Transverse colon (tissue), 3 donors: ENCODE measurements at regions not wholly inside any gene's neighbourhood (a gene's known extent, or its start where the extent isn't known, plus 50 kb on each side); places are given as distances from the start of the nearest gene placed in this dataset.

ENCODE experiments used
- EP300 ChIP-seq: sonication (generic); formaldehyde crosslinking; IDR thresholded peaks from one replicate; pipeline ENCODE4 v1.6.1; 2017; ENCODE audit warnings: antibody characterized with exemption, low read depth
- TF ChIP-seq, protein P1 (sequence below), 5 experiments: fragments of 200-600 bp in 3 of 5; fragments of 450-650 bp in 2 of 5; sonication (generic) in 3 of 5; IDR thresholded peaks; 1 replicate in 2 of 5; 2 replicates in 3 of 5; pipeline ENCODE4 v1.5.1; 2016 to 2017; ENCODE audit warnings: antibody characterized with exemption in 5 of 5, inconsistent platforms in 3 of 5, mild to moderate bottlenecking in 2 of 5, moderate library complexity in 1 of 5

DNA sequence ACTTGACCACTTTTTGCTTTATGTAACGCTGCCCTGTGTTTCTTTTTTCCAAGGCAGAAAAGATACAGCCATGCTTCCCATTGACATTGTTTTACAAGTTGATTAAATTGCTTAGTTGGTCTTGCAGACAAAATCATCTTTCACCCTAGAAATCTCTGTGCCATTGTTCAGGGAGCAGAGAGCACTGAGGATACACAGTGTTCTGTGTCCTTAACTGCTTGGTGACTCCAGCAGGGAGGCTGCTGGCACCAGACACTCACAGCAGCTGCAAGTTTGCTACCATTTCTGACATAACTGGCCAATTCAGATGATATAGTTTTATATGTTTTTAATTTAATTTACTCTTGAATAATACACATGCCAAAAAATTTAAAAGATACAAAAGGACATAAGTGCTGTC lies 118.7 kb downstream of the RGS2 start:
- no peak for TF ChIP-seq EP300
- TF ChIP-seq, protein P1, sequence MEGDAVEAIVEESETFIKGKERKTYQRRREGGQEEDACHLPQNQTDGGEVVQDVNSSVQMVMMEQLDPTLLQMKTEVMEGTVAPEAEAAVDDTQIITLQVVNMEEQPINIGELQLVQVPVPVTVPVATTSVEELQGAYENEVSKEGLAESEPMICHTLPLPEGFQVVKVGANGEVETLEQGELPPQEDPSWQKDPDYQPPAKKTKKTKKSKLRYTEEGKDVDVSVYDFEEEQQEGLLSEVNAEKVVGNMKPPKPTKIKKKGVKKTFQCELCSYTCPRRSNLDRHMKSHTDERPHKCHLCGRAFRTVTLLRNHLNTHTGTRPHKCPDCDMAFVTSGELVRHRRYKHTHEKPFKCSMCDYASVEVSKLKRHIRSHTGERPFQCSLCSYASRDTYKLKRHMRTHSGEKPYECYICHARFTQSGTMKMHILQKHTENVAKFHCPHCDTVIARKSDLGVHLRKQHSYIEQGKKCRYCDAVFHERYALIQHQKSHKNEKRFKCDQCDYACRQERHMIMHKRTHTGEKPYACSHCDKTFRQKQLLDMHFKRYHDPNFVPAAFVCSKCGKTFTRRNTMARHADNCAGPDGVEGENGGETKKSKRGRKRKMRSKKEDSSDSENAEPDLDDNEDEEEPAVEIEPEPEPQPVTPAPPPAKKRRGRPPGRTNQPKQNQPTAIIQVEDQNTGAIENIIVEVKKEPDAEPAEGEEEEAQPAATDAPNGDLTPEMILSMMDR (IDR thresholded peaks at IDR 0.05) = no peak
